NB4 (cell line): ENCODE measurements at regions not wholly inside any gene's neighbourhood (a gene's known extent, or its start where the extent isn't known, plus 50 kb on each side); places are given as distances from the start of the nearest gene placed in this dataset.

Experiments used
- MYC ChIP-seq: IDR thresholded peaks from 2 replicates; pipeline ENCODE4 v1.6.1; 2011; ENCODE audit warnings: low read depth, low read length
- POLR2A ChIP-seq: IDR thresholded peaks from 2 replicates; pipeline ENCODE4 v1.6.1; 2011; ENCODE audit warnings: mild to moderate bottlenecking; ENCODE audit not compliant: insufficient read length; ENCODE audit errors: extremely low read depth
- TF ChIP-seq, protein P1 (sequence below): IDR thresholded peaks from one replicate; pipeline ENCODE4 v1.5.1; 2012; ENCODE audit warnings: low read depth, low read length

DNA sequence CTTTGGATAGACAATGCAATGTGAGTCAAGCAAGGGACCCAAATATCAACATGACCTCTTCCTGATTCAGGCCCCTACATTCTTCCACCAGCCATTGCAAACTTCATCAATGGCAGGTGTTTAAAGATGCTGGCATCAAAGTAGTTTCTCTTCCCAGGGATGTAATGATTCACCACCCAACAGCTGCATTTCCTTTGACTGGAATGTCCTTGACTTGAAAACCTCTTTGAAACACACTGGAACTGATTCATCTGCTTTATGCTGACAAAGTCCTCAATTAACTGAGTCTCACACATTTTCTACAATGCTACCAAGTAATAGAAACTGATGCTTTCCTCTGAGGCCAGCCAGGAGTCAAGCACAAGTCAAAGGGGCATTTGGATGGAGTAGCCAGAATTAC, 385.5 kb downstream of the GBE1 start:
- TF ChIP-seq, protein P1, sequence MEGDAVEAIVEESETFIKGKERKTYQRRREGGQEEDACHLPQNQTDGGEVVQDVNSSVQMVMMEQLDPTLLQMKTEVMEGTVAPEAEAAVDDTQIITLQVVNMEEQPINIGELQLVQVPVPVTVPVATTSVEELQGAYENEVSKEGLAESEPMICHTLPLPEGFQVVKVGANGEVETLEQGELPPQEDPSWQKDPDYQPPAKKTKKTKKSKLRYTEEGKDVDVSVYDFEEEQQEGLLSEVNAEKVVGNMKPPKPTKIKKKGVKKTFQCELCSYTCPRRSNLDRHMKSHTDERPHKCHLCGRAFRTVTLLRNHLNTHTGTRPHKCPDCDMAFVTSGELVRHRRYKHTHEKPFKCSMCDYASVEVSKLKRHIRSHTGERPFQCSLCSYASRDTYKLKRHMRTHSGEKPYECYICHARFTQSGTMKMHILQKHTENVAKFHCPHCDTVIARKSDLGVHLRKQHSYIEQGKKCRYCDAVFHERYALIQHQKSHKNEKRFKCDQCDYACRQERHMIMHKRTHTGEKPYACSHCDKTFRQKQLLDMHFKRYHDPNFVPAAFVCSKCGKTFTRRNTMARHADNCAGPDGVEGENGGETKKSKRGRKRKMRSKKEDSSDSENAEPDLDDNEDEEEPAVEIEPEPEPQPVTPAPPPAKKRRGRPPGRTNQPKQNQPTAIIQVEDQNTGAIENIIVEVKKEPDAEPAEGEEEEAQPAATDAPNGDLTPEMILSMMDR = no peak
- no peak for TF ChIP-seq MYC
- TF ChIP-seq POLR2A = no peak
